ENCODE measurements at regions not wholly inside any gene's neighbourhood (a gene's known extent, or its start where the extent isn't known, plus 50 kb on each side); places are given as distances from the start of the nearest gene placed in this dataset.

GRCh38 chr2:158889135-158889853 lies 79.1 kb upstream of the TANC1 start:
- in situ Hi-C loops (cut with MboI; ENCODE audit: low sequenced_read_pairs, unreplicated experiment), result no loop called here
- DNase-seq (ENCODE audit: low spot score), result no peak
- TF ChIP-seq CTCF (IDR thresholded peaks at IDR 0.05; ENCODE audit: borderline replicate concordance, control extremely low read depth, extremely low read depth, insufficient read depth, missing control alignments), result no peak

DNA sequence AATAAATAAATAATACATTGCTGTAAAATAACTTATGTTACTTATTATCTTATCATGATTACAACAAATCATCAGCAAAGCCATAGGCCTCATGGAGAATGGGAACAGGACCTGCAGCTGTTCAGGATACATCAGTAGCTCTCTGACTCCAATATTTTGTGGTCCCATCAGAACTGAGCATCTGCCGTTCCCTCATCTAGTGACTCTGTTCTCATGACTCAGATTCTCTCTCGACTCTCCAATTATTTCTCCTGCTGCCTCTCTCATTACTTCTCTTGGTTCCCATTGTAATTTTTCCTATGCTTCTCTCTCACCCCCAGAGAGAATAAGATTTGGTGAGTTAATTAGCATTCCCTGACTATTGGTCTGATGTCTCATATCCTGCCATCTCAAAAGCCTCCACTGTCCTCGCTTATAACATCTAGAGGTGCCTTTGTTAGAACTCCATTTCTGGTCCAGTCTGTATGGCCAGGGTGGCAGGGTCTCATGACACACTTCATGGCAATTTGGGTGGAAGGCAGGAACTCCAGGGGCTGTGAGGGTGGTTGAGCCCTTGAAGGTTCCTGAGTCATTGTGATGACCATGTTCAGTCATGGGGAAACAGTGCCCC lies 78.0 kb upstream of the TANC1 start:
- in situ Hi-C loops (cut with MboI; ENCODE audit: low sequenced_read_pairs, unreplicated experiment), result no loop called here
- DNase-seq (ENCODE audit: low spot score), result no peak
- no peak for TF ChIP-seq CTCF (IDR thresholded peaks at IDR 0.05; ENCODE audit: borderline replicate concordance, control extremely low read depth, extremely low read depth, insufficient read depth, missing control alignments)

- no peak for TF ChIP-seq CTCF (IDR thresholded peaks at IDR 0.05; ENCODE audit: borderline replicate concordance, control extremely low read depth, extremely low read depth, insufficient read depth, missing control alignments)
- DNase-seq (ENCODE audit: low spot score), result no peak
- in situ Hi-C loops (cut with MboI; ENCODE audit: low sequenced_read_pairs, unreplicated experiment), result no loop called here
These were observed 75.4 kb upstream of the TANC1 start for GRCh38 chr2:158893026-158893425.

- in situ Hi-C loops (cut with MboI; ENCODE audit: low sequenced_read_pairs, unreplicated experiment), result no loop called here
- no peak for DNase-seq (ENCODE audit: low spot score)
These were observed 75.0 kb upstream of the TANC1 start for GRCh38 chr2:158893474-158893873.

DNA sequence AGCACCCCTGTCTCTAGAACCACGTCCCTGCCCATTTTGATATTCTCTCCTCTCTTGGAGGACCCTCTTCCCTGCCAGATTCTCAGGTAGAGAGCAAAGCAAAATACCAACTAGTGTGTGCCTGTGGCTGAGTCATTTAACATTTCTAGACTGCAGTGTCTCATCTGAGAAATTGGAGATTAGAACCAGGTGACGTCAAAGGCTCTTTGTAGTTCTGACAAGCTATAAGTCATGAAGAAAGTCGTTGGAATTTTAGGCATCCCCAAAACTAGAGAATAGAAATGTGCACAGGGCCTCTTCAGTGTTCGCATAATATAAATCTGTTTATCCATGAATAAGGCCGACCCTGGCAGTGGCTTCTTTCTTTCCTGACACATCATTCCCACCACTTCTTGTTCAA lies 74.4 kb upstream of the TANC1 start:
- TF ChIP-seq CTCF (IDR thresholded peaks at IDR 0.05; ENCODE audit: borderline replicate concordance, control extremely low read depth, extremely low read depth, insufficient read depth, missing control alignments), result no peak
- DNase-seq (ENCODE audit: low spot score), result no peak
- in situ Hi-C loops (cut with MboI; ENCODE audit: low sequenced_read_pairs, unreplicated experiment), result no loop called here

More at GRCh38 chr2:158893474-158893873, 75.0 kb upstream of the TANC1 start:
- no peak for TF ChIP-seq CTCF (IDR thresholded peaks at IDR 0.05; ENCODE audit: borderline replicate concordance, control extremely low read depth, extremely low read depth, insufficient read depth, missing control alignments)

GRCh38 chr2:158894572-158894971 lies 73.9 kb upstream of the TANC1 start:
- TF ChIP-seq CTCF (IDR thresholded peaks at IDR 0.05; ENCODE audit: borderline replicate concordance, control extremely low read depth, extremely low read depth, insufficient read depth, missing control alignments), result no peak
- in situ Hi-C loops (cut with MboI; ENCODE audit: low sequenced_read_pairs, unreplicated experiment), result no loop called here
- no peak for DNase-seq (ENCODE audit: low spot score)
